Heart left ventricle (tissue), 13 donors: ENCODE measurements at regions not wholly inside any gene's neighbourhood (a gene's known extent, or its start where the extent isn't known, plus 50 kb on each side); places are given as distances from the start of the nearest gene placed in this dataset.
"Not testable (repeated sequence)": the region's sequence is repeated elsewhere in the genome, so short reads cannot be mapped to it uniquely, and the experiment has no call there.

Source experiments
- CTCF ChIP-seq, 12 donors: fragments of 200-600 bp; sonication (generic) in 4 of 12; IDR thresholded peaks; one replicate each; pipeline versions ENCODE4 v1.5.0 to v1.8.0; 2018 to 2022; ENCODE audit warnings: antibody characterized with exemption in 12 of 12, mild to moderate bottlenecking in 5 of 12
- POLR2A ChIP-seq, 2 donors: fragments of 450-650 bp; IDR thresholded peaks; one replicate each; pipeline ENCODE4 v1.6.1; 2017; ENCODE audit warnings: antibody characterized with exemption in 2 of 2, mild to moderate bottlenecking in 2 of 2, moderate library complexity in 2 of 2
- donor health status: ischemic (EF 13 %, LVEDD 7.1; RV severe dilation, severe dysfunction).
- donor health status: DM: no; HTN: yes; CAD: no.
- donor health status: DM: no; HTN: no; CAD: no.
- donor health status: ischemic (EF 25% LVEDD 6.9; RV normal size, moderate dysfunction).
- donor health status: ischemic (EF 25% LVEDD 5.7; RV mildly dilated, moderate dysfunction).
- donor health status: ischemic (EF 35%, LVEDD 5.7; RV mildly dilated, moderate dysfunction).
- donor health status: nonischemic (EF 11% LVEDD 7.7; RV severe dilation, severe dysfunction).
- donor health status: DM: yes; HTN: yes; CAD: no.
- donor health status: PGD.
- donor health status: ischemic (EF 29% LVEDD 5.4; RV normal size, mild dysfunction).
- donor health status: nonischemic (EF 23%, LVEDD 6.1; RV moderate dilation, normal function).

GRCh38 chr3:94377863-94378262 lies 315.0 kb downstream of the NSUN3 start:
- not testable (repeated sequence) for TF ChIP-seq CTCF, POLR2A (IDR thresholded peaks at IDR 0.05)
